Ishikawa (cell line): ENCODE measurements at regions not wholly inside any gene's neighbourhood (a gene's known extent, or its start where the extent isn't known, plus 50 kb on each side); places are given as distances from the start of the nearest gene placed in this dataset.

Experiments
- CEBPB ChIP-seq: IDR thresholded peaks from 2 replicates; pipeline ENCODE4 v1.6.1; 2012
- CREB1 ChIP-seq: IDR thresholded peaks from 2 replicates; pipeline ENCODE4 v1.6.1; 2012; ENCODE audit warnings: low read depth
- EGR1 ChIP-seq: IDR thresholded peaks from 2 replicates; pipeline ENCODE4 v1.6.1; 2012
- EP300 ChIP-seq: IDR thresholded peaks from 2 replicates; pipeline ENCODE4 v1.6.1; 2012; ENCODE audit warnings: borderline replicate concordance
- FOXM1 ChIP-seq: IDR thresholded peaks from 2 replicates; pipeline ENCODE4 v1.6.1; 2012; ENCODE audit warnings: low read depth, borderline replicate concordance
- NFIC ChIP-seq: IDR thresholded peaks from 2 replicates; pipeline ENCODE4 v1.6.1; 2012
- RAD21 ChIP-seq: IDR thresholded peaks from 2 replicates; pipeline ENCODE4 v1.6.1; 2012; ENCODE audit warnings: low read depth
- TAF1 ChIP-seq: IDR thresholded peaks from 2 replicates; pipeline ENCODE4 v1.6.1; 2012; ENCODE audit warnings: low read depth, mild to moderate bottlenecking
- TCF12 ChIP-seq: IDR thresholded peaks from 2 replicates; pipeline ENCODE4 v1.6.1; 2012; ENCODE audit warnings: low read depth
- TEAD4 ChIP-seq: IDR thresholded peaks from 2 replicates; pipeline ENCODE4 v1.6.1; 2012
- YY1 ChIP-seq: IDR thresholded peaks from 2 replicates; pipeline ENCODE4 v1.6.1; 2012; ENCODE audit warnings: low read depth
- ZBTB7A ChIP-seq: IDR thresholded peaks from 2 replicates; pipeline ENCODE4 v1.6.1; 2012; ENCODE audit warnings: low read depth
- TF ChIP-seq, protein P1 (sequence below): IDR thresholded peaks from 2 replicates; pipeline ENCODE4 v1.6.1; 2012
- TF ChIP-seq, protein P2 (sequence below): IDR thresholded peaks from 2 replicates; pipeline ENCODE4 v1.6.1; 2012; ENCODE audit warnings: low read depth, mild to moderate bottlenecking
- TF ChIP-seq, protein P3 (sequence below): IDR thresholded peaks from 2 replicates; pipeline ENCODE4 v1.6.1; 2012

DNA sequence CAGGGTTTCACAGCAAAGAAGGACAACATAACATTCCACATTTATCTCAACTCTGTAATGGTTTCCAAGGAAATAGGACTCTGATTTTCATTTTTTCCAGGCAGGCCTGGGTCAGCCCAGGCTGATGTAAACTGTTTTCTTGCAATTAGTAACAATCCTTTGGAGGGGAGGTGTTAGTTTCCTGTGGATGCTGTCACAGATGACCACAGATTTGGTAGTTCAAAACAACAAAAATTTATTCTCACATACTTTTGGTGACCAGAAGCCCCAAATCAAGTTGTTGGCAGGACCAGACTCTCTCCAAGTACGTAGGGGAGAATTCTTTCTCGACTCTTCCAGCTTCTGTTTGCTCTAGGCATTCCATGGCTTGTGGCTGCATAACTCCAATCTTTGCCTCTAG lies 88.0 kb downstream of the EDEM1 start:
- no peak for TF ChIP-seq EGR1
- TF ChIP-seq NFIC, result no peak

DNA sequence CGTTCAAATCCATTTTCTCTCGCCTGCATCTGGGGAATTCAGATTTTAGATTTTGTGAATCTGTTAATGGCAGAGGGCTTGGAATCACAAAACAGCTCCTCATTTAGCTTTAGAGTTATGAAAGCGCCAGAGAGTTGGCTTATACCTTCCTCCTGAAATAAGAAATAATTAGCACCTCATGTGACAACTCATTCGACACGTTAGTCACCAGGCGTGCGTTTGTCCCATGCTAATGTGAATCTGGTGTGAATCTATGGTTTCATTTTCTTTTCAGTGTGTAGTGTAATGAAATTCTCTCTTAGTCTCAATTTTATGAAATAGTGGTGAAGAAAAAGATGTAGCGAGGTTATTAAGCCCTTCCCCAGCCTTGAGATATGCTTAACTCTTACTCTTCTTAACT lies 89.4 kb downstream of the EDEM1 start:
- TF ChIP-seq CREB1 (no peak), TEAD4 (no peak), CEBPB (no peak), FOXM1 (no peak), YY1 (no peak), RAD21 (no peak), EGR1 (no peak), TAF1 (no peak), TCF12 (no peak), EP300 (no peak), ZBTB7A (no peak), NFIC (no peak)
- TF ChIP-seq, protein P1, sequence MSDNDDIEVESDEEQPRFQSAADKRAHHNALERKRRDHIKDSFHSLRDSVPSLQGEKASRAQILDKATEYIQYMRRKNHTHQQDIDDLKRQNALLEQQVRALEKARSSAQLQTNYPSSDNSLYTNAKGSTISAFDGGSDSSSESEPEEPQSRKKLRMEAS, result no peak
- TF ChIP-seq, protein P2, sequence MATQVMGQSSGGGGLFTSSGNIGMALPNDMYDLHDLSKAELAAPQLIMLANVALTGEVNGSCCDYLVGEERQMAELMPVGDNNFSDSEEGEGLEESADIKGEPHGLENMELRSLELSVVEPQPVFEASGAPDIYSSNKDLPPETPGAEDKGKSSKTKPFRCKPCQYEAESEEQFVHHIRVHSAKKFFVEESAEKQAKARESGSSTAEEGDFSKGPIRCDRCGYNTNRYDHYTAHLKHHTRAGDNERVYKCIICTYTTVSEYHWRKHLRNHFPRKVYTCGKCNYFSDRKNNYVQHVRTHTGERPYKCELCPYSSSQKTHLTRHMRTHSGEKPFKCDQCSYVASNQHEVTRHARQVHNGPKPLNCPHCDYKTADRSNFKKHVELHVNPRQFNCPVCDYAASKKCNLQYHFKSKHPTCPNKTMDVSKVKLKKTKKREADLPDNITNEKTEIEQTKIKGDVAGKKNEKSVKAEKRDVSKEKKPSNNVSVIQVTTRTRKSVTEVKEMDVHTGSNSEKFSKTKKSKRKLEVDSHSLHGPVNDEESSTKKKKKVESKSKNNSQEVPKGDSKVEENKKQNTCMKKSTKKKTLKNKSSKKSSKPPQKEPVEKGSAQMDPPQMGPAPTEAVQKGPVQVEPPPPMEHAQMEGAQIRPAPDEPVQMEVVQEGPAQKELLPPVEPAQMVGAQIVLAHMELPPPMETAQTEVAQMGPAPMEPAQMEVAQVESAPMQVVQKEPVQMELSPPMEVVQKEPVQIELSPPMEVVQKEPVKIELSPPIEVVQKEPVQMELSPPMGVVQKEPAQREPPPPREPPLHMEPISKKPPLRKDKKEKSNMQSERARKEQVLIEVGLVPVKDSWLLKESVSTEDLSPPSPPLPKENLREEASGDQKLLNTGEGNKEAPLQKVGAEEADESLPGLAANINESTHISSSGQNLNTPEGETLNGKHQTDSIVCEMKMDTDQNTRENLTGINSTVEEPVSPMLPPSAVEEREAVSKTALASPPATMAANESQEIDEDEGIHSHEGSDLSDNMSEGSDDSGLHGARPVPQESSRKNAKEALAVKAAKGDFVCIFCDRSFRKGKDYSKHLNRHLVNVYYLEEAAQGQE, result no peak
- TF ChIP-seq, protein P3, sequence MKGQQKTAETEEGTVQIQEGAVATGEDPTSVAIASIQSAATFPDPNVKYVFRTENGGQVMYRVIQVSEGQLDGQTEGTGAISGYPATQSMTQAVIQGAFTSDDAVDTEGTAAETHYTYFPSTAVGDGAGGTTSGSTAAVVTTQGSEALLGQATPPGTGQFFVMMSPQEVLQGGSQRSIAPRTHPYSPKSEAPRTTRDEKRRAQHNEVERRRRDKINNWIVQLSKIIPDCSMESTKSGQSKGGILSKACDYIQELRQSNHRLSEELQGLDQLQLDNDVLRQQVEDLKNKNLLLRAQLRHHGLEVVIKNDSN, result no peak

DNA sequence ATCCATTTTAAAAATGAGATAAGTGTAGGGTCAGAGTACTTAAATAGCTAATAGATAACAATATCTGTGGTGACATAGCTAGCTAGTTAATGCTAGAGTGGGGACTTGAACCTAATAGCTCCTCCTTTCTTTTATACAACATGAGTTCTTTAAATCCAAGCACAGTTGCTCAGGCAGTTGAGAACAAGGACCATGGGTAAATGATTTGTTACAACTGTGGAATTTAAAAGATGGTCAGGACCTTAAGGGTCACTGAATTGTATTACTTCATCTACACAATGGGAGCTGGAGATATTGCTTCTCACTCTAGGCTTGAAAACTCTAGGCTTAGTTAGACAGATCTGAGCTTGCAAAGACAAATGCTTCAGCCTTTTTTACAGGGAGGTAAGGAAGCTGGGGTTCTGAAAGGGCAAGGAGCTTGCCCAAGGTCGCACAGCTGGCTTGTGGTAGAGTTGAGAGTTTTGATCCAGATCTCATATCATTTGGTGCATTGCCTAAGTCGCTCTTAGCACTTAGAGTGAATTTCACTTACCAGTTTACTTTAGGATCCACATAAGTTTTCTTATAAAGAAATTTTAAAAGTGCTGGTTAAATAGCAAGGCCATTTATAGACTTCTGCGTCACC lies 90.2 kb downstream of the EDEM1 start:
- no peak for TF ChIP-seq CREB1
- TF ChIP-seq RAD21, result no peak

DNA sequence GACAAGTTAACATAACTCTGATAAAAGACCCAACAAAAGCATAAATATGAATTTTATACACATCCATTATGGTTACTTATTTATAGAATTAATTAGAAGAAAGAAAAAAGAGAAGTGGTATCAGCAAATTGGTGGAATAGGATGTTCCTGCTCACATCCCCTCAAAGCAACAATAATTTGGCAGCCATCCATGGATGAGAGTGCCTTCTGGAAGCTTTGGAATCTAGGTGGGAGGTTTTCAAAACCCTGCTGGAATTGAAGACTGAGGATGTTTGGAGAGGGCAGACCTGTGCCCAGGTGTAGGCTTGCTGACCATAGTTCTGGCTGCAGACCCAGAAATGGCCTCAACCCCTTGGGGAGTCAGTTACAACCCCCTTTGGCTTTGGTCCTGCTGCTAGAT lies 91.2 kb downstream of the EDEM1 start:
- TF ChIP-seq, protein P1, result no peak

DNA sequence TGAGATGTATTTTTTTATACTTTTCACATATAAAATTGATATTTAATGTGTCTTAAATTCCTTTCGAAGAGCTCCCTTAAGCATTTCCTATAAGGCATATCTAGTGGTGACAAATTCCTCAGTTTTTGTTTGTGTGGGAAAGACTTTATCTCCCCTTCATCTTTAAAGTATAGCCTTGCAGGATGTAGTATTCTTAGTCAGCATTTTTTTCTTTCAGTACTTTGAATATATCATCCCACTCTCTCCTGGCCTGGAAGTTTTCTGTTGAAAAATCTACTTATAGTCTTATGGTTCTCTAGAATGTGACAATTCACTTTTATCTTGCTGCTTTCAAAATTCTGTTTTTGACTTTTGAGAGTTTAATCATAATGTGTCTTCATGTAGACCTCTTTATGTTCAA lies 95.2 kb downstream of the EDEM1 start:
- no peak for TF ChIP-seq CEBPB
- no peak for TF ChIP-seq FOXM1
- TF ChIP-seq, protein P3, result no peak
- no peak for TF ChIP-seq CREB1
- no peak for TF ChIP-seq RAD21

DNA sequence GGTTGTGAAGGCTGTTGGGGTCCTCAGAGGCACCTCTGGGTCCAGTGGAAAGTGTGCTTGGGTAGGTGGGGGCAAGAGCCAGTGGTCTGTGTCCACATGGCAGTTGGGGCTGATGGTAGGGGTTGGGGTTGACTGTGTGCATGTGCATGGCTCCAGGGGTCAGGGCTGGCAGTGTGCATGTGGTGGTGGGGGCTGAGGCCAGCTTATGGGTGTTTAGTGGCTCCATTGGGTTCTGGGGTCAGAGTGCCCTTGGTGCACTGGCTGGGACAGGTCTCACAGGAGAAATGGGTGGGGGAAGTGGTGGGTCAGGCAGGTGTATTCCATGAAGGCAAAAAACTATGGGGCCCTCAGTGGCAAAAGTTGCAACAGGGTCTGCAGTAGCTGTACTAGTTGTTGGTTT lies 97.9 kb downstream of the EDEM1 start:
- TF ChIP-seq, protein P3, result no peak
- no peak for TF ChIP-seq NFIC
- TF ChIP-seq FOXM1, result no peak
- no peak for TF ChIP-seq EGR1
- no peak for TF ChIP-seq CEBPB
- TF ChIP-seq CREB1, result no peak

DNA sequence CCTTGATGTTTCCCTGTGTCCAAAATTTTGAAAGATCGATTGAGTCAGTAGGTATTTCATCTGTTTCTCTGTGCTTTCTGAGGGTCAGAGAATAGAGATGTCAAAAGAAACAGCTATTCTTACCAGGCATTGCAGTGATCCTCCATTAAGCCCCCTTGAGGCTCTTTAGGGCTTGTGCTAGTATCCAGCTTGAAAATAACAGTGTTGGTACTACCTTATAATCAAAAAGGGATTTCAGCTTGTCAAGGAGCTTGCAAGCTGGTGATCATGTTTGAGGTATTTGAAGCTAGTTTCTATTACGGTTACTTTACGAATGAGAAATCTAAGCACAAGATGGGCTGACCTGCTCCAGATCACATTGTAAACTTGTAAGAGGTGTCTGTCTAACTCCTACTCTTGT lies 103.4 kb downstream of the EDEM1 start:
- TF ChIP-seq FOXM1, result no peak
- no peak for TF ChIP-seq RAD21
- TF ChIP-seq, protein P3, result no peak
- no peak for TF ChIP-seq CREB1
- TF ChIP-seq CEBPB, result no peak

DNA sequence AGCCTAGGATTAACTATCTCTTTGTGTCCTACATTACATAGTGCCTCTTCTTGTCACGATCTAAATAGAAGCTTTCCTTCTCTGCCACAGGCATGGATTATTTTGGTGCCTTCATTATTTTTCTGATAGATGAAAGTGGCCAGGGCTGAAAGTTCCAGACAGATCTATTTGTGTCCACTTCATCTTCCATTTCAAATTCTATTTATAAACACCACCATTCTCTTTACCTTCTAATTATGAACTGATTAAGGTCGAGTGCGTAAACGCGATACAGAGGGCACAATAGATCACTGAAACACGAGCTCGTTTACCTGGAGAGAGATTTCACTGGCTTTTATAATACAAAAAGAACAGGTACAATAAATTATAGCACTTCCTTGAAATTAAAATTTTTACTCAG lies 105.0 kb downstream of the EDEM1 start:
- TF ChIP-seq EGR1 (no peak), CEBPB (no peak), YY1 (no peak), NFIC (no peak), TAF1 (no peak), ZBTB7A (no peak), CREB1 (no peak), TEAD4 (no peak), TCF12 (no peak), EP300 (no peak), RAD21 (no peak), FOXM1 (no peak)
- TF ChIP-seq, protein P3, result no peak
- TF ChIP-seq, protein P1, result no peak
- TF ChIP-seq, protein P2, result no peak
